ENCODE measurements at regions not wholly inside any gene's neighbourhood (a gene's known extent, or its start where the extent isn't known, plus 50 kb on each side); places are given as distances from the start of the nearest gene placed in this dataset.

DNA sequence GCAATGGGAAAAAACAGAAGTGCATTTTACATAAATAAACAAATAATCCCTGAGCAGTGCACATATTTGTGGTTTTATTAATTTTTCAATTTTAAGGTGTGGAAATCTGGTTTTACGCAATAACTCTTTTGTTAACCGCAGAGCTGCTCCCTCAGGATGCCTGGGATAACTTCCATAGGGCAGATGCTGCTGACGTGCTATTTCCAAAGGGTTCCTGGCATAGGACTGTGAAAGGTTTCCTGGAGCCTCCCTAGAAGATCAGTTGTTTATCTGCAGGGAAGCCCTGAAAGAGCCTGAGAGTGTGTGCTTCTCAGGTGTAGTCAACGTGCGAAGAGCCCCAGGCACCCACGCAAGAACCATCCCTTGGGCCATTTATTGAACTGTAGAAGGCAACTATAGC, 443.5 kb downstream of the PLK2 start:
- TF ChIP-seq, protein P1, sequence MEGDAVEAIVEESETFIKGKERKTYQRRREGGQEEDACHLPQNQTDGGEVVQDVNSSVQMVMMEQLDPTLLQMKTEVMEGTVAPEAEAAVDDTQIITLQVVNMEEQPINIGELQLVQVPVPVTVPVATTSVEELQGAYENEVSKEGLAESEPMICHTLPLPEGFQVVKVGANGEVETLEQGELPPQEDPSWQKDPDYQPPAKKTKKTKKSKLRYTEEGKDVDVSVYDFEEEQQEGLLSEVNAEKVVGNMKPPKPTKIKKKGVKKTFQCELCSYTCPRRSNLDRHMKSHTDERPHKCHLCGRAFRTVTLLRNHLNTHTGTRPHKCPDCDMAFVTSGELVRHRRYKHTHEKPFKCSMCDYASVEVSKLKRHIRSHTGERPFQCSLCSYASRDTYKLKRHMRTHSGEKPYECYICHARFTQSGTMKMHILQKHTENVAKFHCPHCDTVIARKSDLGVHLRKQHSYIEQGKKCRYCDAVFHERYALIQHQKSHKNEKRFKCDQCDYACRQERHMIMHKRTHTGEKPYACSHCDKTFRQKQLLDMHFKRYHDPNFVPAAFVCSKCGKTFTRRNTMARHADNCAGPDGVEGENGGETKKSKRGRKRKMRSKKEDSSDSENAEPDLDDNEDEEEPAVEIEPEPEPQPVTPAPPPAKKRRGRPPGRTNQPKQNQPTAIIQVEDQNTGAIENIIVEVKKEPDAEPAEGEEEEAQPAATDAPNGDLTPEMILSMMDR (conservative IDR thresholded peaks at IDR 0.05; ENCODE audit: low read depth, low read length): no peak
- TF ChIP-seq EZH2 (IDR thresholded peaks at IDR 0.05; ENCODE audit: borderline replicate concordance, low read depth, low read length, poor library complexity, severe bottlenecking): no peak
